NB4 (cell line): ENCODE measurements at regions not wholly inside any gene's neighbourhood (a gene's known extent, or its start where the extent isn't known, plus 50 kb on each side); places are given as distances from the start of the nearest gene placed in this dataset.

Source experiments
- CTCF ChIP-seq: IDR thresholded peaks from one replicate; pipeline ENCODE4 v1.5.1; 2012; ENCODE audit warnings: low read depth, low read length
- MYC ChIP-seq: IDR thresholded peaks from 2 replicates; pipeline ENCODE4 v1.6.1; 2011; ENCODE audit warnings: low read depth, low read length
- POLR2A ChIP-seq: IDR thresholded peaks from 2 replicates; pipeline ENCODE4 v1.6.1; 2011; ENCODE audit warnings: mild to moderate bottlenecking; ENCODE audit not compliant: insufficient read length; ENCODE audit errors: extremely low read depth

GRCh38 chr3:144286235-144286910 lies 314.8 kb downstream of the DIPK2A start:
- TF ChIP-seq CTCF (no peak), POLR2A (no peak), MYC (no peak)
